NCI-H187 (cell line): ENCODE measurements at regions not wholly inside any gene's neighbourhood (a gene's known extent, or its start where the extent isn't known, plus 50 kb on each side); places are given as distances from the start of the nearest gene placed in this dataset.

Source experiments
- DNase-seq, 2 experiments: peaks; one replicate each; lab custom pipeline; 2025; lab: John Stamatoyannopoulos, UW

GRCh38 chr4:83171436-83172039 lies 57.0 kb upstream of the PLAC8 start:
- DNase-seq, result no peak

GRCh38 chr4:83170952-83171399 lies 56.4 kb upstream of the PLAC8 start:
- no peak for DNase-seq
